H9 (cell line): ENCODE measurements at regions not wholly inside any gene's neighbourhood (a gene's known extent, or its start where the extent isn't known, plus 50 kb on each side); places are given as distances from the start of the nearest gene placed in this dataset.

Source experiments
- DNase-seq: peaks from one replicate; pipeline ENCODE4 v3.0.0-alpha.2; 2017
- H2AFZ ChIP-seq: one replicate; pipeline ENCODE4 v1.6.1; 2013; ENCODE audit warnings: mild to moderate bottlenecking, low read length, control low read depth, moderate library complexity
- H2AK5ac ChIP-seq: 2 replicates; pipeline ENCODE4 v1.6.1; 2013; ENCODE audit warnings: low read length, control low read depth, mixed read lengths; ENCODE audit not compliant: insufficient read length
- H2BK120ac ChIP-seq: one replicate; pipeline ENCODE4 v1.6.1; 2013; ENCODE audit warnings: low read depth, mild to moderate bottlenecking, low read length, control low read depth, inconsistent platforms; ENCODE audit not compliant: poor library complexity, severe bottlenecking
- H2BK12ac ChIP-seq: 2 replicates; pipeline ENCODE4 v1.6.1; 2013; ENCODE audit warnings: low read length, control low read depth, mixed read lengths, low read depth; ENCODE audit not compliant: insufficient read length
- H2BK15ac ChIP-seq: 2 replicates; pipeline ENCODE4 v1.6.1; 2013; ENCODE audit warnings: low read depth, low read length, control low read depth
- H2BK20ac ChIP-seq: one replicate; pipeline ENCODE4 v1.6.1; 2013; ENCODE audit warnings: low read depth, mild to moderate bottlenecking, low read length, control low read depth, inconsistent platforms; ENCODE audit not compliant: poor library complexity, severe bottlenecking
- H2BK5ac ChIP-seq: 2 replicates; pipeline ENCODE4 v1.6.1; 2013; ENCODE audit warnings: low read length, control low read depth, mixed read lengths; ENCODE audit not compliant: insufficient read length
- H3K14ac ChIP-seq: 2 replicates; pipeline ENCODE4 v1.6.1; 2013; ENCODE audit warnings: low read length, control low read depth; ENCODE audit not compliant: insufficient read depth
- H3K18ac ChIP-seq: 2 replicates; pipeline ENCODE4 v1.6.1; 2013; ENCODE audit warnings: low read depth, mild to moderate bottlenecking, mixed read lengths, low read length, control low read depth; ENCODE audit not compliant: insufficient read length
- H3K23ac ChIP-seq: 2 replicates; pipeline ENCODE4 v1.6.1; 2013; ENCODE audit warnings: low read length, control low read depth, mixed read lengths, low read depth; ENCODE audit not compliant: insufficient read length
- H3K23me2 ChIP-seq: 2 replicates; pipeline ENCODE4 v1.6.1; 2013; ENCODE audit warnings: low read depth, mild to moderate bottlenecking, mixed read lengths, low read length, control low read depth; ENCODE audit not compliant: insufficient read length, poor library complexity, severe bottlenecking
- H3K27ac ChIP-seq: 2 replicates; pipeline ENCODE4 v1.5.1; 2013; ENCODE audit warnings: low read length, control low read depth, mixed read lengths, low read depth; ENCODE audit not compliant: insufficient read length
- H3K27me3 ChIP-seq: 2 replicates; pipeline ENCODE4 v1.6.1; 2013; ENCODE audit warnings: low read length, control low read depth, inconsistent platforms; ENCODE audit not compliant: insufficient read depth
- H3K4ac ChIP-seq: 2 replicates; pipeline ENCODE4 v1.6.1; 2013; ENCODE audit warnings: low read depth, mild to moderate bottlenecking, control low read depth, inconsistent platforms, low read length, moderate library complexity
- H3K4me1 ChIP-seq: 2 replicates; pipeline ENCODE4 v1.6.1; 2013; ENCODE audit warnings: low read length, control low read depth, inconsistent platforms; ENCODE audit not compliant: insufficient read depth
- H3K4me2 ChIP-seq: 2 replicates; pipeline ENCODE4 v1.6.1; 2013; ENCODE audit warnings: low read length, control low read depth, mixed read lengths; ENCODE audit not compliant: insufficient read length, insufficient read depth
- H3K56ac ChIP-seq: 2 replicates; pipeline ENCODE4 v1.6.1; 2013; ENCODE audit warnings: low read depth, mild to moderate bottlenecking, mixed read lengths, low read length, control low read depth; ENCODE audit not compliant: insufficient read length
- H3K79me1 ChIP-seq: 2 replicates; pipeline ENCODE4 v1.6.1; 2013; ENCODE audit warnings: low read depth, mild to moderate bottlenecking, moderate library complexity, low read length, control low read depth, inconsistent platforms; ENCODE audit not compliant: insufficient read depth, poor library complexity, severe bottlenecking
- H3K79me2 ChIP-seq: 2 replicates; pipeline ENCODE4 v1.6.1; 2013; ENCODE audit warnings: low read length, control low read depth, inconsistent platforms; ENCODE audit not compliant: insufficient read depth
- H3K9ac ChIP-seq: 2 replicates; pipeline ENCODE4 v1.6.1; 2013; ENCODE audit warnings: low read length, control low read depth, mixed read lengths; ENCODE audit not compliant: insufficient read length; ENCODE audit errors: extremely low read depth
- H3K9me3 ChIP-seq: one replicate; pipeline ENCODE4 v1.6.1; 2013; ENCODE audit warnings: low read depth, low read length, inconsistent platforms; ENCODE audit not compliant: control insufficient read depth
- H3T11ph ChIP-seq: one replicate; pipeline ENCODE4 v1.6.1; 2013; ENCODE audit warnings: mild to moderate bottlenecking, low read length, control low read depth, inconsistent platforms
- H4K20me1 ChIP-seq: one replicate; pipeline ENCODE4 v1.6.1; 2013; ENCODE audit not compliant: control insufficient read depth, insufficient read length, insufficient read depth
- H4K5ac ChIP-seq: 2 replicates; pipeline ENCODE4 v1.6.1; 2013; ENCODE audit warnings: low read depth, mild to moderate bottlenecking, mixed read lengths, low read length, control low read depth; ENCODE audit not compliant: insufficient read length
- H4K8ac ChIP-seq: replicated peaks from 2 replicates; pipeline ENCODE4 v1.6.1; 2013; ENCODE audit warnings: low read length, control low read depth, mixed read lengths, low read depth; ENCODE audit not compliant: insufficient read length
- H4K91ac ChIP-seq: 2 replicates; pipeline ENCODE4 v1.6.1; 2013; ENCODE audit warnings: low read depth, mild to moderate bottlenecking, moderate library complexity, mixed read lengths, low read length, control low read depth; ENCODE audit not compliant: insufficient read length
- H3K27ac Mint-ChIP-seq, 3 experiments: 2 replicates in 2 of 3; 3 replicates in 1 of 3; pipeline ENCODE4 v1.8.0; 2020 to 2021; ENCODE audit warnings: mixed read lengths in 3 of 3, mild to moderate bottlenecking in 1 of 3, moderate library complexity in 1 of 3
- H3K27me3 Mint-ChIP-seq: 2 replicates; pipeline ENCODE4 v1.8.0; 2021; ENCODE audit warnings: low read depth, mild to moderate bottlenecking, moderate library complexity, mixed read lengths
- H3K36me3 Mint-ChIP-seq, 3 experiments: 2 replicates in 2 of 3; 3 replicates in 1 of 3; pipeline ENCODE4 v1.8.0; 2020 to 2021; ENCODE audit warnings: low read depth in 3 of 3, mixed read lengths in 3 of 3; ENCODE audit not compliant: insufficient read depth in 1 of 3
- H3K4me1 Mint-ChIP-seq, 2 experiments: 2 replicates each; pipeline ENCODE4 v1.8.0; 2020; ENCODE audit warnings: mixed read lengths in 2 of 2
- H3K4me3 Mint-ChIP-seq, 2 experiments: 2 replicates in 1 of 2; 3 replicates in 1 of 2; pipeline ENCODE4 v1.8.0; 2020 to 2021; ENCODE audit warnings: mild to moderate bottlenecking in 2 of 2, mixed read lengths in 2 of 2, moderate library complexity in 1 of 2
- H3K9me3 Mint-ChIP-seq, 2 experiments: 2 replicates in 1 of 2; 3 replicates in 1 of 2; pipeline ENCODE4 v1.8.0; 2020; ENCODE audit warnings: mild to moderate bottlenecking in 2 of 2, mixed read lengths in 2 of 2, moderate library complexity in 1 of 2
- CTCF ChIP-seq: fragments of 200-600 bp; sonication (generic); conservative IDR thresholded peaks from 3 replicates; pipeline ENCODE4 v1.8.0; 2021; ENCODE audit warnings: antibody characterized with exemption, mild to moderate bottlenecking

GRCh38 chr5:166062719-166063118 is 2228.7 kb upstream of the WWC1 start:
- Mint-ChIP-seq H3K27ac (no peak overlapping the region; a peak in 1 of 7 replicates), H3K9me3 (no peaks in the 10 kb centered on the region)

More at GRCh38 chr5:166062719-166063118, 2228.7 kb upstream of the WWC1 start:
- H3K27ac ChIP-seq, result no peak overlapping the region
- H3K79me1 ChIP-seq, result no peaks in the 10 kb centered on the region
- no peaks in the 10 kb centered on the region for H3K23me2 ChIP-seq
- H2BK5ac ChIP-seq, result no peak overlapping the region
- H3K18ac ChIP-seq, result no peak overlapping the region
- no peak overlapping the region for H3K4me3 Mint-ChIP-seq
- no peaks in the 10 kb centered on the region for H3K4me1 ChIP-seq
- H3K9me3 ChIP-seq, result no peaks in the 10 kb centered on the region
- no peaks in the 10 kb centered on the region for H4K20me1 ChIP-seq
- no peaks in the 10 kb centered on the region for H3K79me2 ChIP-seq
- no peak overlapping the region for H2BK15ac ChIP-seq
- peaks cover 7% of the 10 kb centered on the region in 2 experiments for H3K4me1 Mint-ChIP-seq
- no peak overlapping the region for H4K8ac ChIP-seq
- no peak overlapping the region for H2AFZ ChIP-seq
- H4K91ac ChIP-seq, result no peak overlapping the region
- TF ChIP-seq CTCF, result no peak
- DNase-seq, result no peak
- no peak overlapping the region for H2AK5ac ChIP-seq
- H4K5ac ChIP-seq, result no peak overlapping the region
- H2BK12ac ChIP-seq, result no peak overlapping the region
- no peak overlapping the region for H3K23ac ChIP-seq
- H3K27me3 Mint-ChIP-seq, result no peaks in the 10 kb centered on the region
- no peak overlapping the region for H3K56ac ChIP-seq
- H3K14ac ChIP-seq, result no peak overlapping the region
- no peak overlapping the region for H3K4ac ChIP-seq
- no peak overlapping the region for H2BK20ac ChIP-seq
- H3K4me2 ChIP-seq, result no peak overlapping the region
- H3K9ac ChIP-seq, result no peak overlapping the region
- no peaks in the 10 kb centered on the region for H3K27me3 ChIP-seq
- no peak overlapping the region for H2BK120ac ChIP-seq
- H3T11ph ChIP-seq, result no peak overlapping the region
- peaks cover 0 to 2% (median 0%) of the 10 kb centered on the region in 3 experiments; a peak in 2 of 7 replicates for H3K36me3 Mint-ChIP-seq
